ENCODE measurements at regions not wholly inside any gene's neighbourhood (a gene's known extent, or its start where the extent isn't known, plus 50 kb on each side); places are given as distances from the start of the nearest gene placed in this dataset.

DNA sequence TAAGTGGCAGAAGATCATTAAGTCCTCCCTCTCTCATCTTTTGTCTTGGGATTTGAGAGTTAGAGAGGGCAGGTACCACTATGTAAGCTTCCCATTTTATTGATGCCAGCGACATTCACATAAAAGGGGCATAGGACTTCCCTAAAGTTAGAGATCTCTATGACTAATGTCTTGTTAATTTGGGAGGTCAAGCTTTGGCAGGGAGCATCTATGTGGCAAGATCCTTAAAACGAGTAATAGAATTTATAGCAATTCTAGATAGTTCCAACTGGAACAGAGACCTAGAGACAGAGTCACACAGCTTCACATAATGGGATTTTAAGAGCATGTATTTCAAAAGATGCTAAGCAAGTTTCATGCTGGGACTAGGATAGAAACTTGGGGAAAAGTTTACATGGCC, 308.0 kb downstream of the MAP2K6 start:
- FAIRE-seq (no peak), ATAC-seq (no peak), DNase-seq (ENCODE audit: extremely low read depth in 1 of 4, low spot score in 3 of 4) (no peak)
- Histone ChIP-seq H3K4me2 (ENCODE audit: insufficient read depth, low read length) (no peak overlapping the region), H3K27ac (ENCODE audit: extremely low read depth, low read depth, low read length) (no peak overlapping the region), H3K36me3 (ENCODE audit: control insufficient read depth, insufficient read depth, low read length) (no peaks in the 10 kb centered on the region), H4K20me1 (replicated peaks; ENCODE audit: control insufficient read depth, insufficient read depth, low read length) (no peaks in the 10 kb centered on the region), H3K9ac (ENCODE audit: insufficient read depth in 1 of 2, low read depth in 2 of 2, low read length in 2 of 2) (no peak overlapping the region), H3K9me3 (replicated peaks; ENCODE audit: control insufficient read depth, insufficient read depth, low read depth, low read length) (no peaks in the 10 kb centered on the region), H3K9me1 (ENCODE audit: control insufficient read depth, insufficient read depth, low read length) (no peaks in the 10 kb centered on the region), H3K4me1 (replicated peaks in 1 of 2; ENCODE audit: control insufficient read depth in 2 of 2, insufficient read depth in 2 of 2, low read length in 2 of 2) (no peaks in the 10 kb centered on the region), H3K79me2 (ENCODE audit: control insufficient read depth, insufficient read depth, low read length) (no peaks in the 10 kb centered on the region), H3K4me3 (no peak overlapping the region), H3K27me3 (ENCODE audit: control insufficient read depth in 2 of 2, insufficient read depth in 2 of 2, low read length in 2 of 2) (no peaks in the 10 kb centered on the region), H2AFZ (ENCODE audit: low read depth, low read length) (no peak overlapping the region)
- 0% methylated on average over 2 of the region's 2 CpGs for WGBS (ENCODE audit: insufficient coverage, low coverage, missing lambda C conversion rate)
- CTCF ChIA-PET (ENCODE audit: low intra/inter-chr PET ratio) = no interaction called here
- POLR2A ChIA-PET = interaction anchor here (0.6 kb wide), 1 partner anchor 744 kb away, joined by 5 read pairs; no protein-coding TSS in a partner anchor
- in situ Hi-C loops (cut with MboI) = no loop called here
- no TSS peak for BruUV-seq (replicated peaks)
- intact Hi-C loops (cut with micrococcal nuclease) = no loop called here
- no peak for TF ChIP-seq ZNF76 (CRISPR knock-in tag; IDR thresholded peaks at IDR 0.05; ENCODE audit: borderline replicate concordance)
- no peak for TF ChIP-seq ZNF780A (CRISPR knock-in tag; IDR thresholded peaks at IDR 0.05)
- TF ChIP-seq, protein P1, sequence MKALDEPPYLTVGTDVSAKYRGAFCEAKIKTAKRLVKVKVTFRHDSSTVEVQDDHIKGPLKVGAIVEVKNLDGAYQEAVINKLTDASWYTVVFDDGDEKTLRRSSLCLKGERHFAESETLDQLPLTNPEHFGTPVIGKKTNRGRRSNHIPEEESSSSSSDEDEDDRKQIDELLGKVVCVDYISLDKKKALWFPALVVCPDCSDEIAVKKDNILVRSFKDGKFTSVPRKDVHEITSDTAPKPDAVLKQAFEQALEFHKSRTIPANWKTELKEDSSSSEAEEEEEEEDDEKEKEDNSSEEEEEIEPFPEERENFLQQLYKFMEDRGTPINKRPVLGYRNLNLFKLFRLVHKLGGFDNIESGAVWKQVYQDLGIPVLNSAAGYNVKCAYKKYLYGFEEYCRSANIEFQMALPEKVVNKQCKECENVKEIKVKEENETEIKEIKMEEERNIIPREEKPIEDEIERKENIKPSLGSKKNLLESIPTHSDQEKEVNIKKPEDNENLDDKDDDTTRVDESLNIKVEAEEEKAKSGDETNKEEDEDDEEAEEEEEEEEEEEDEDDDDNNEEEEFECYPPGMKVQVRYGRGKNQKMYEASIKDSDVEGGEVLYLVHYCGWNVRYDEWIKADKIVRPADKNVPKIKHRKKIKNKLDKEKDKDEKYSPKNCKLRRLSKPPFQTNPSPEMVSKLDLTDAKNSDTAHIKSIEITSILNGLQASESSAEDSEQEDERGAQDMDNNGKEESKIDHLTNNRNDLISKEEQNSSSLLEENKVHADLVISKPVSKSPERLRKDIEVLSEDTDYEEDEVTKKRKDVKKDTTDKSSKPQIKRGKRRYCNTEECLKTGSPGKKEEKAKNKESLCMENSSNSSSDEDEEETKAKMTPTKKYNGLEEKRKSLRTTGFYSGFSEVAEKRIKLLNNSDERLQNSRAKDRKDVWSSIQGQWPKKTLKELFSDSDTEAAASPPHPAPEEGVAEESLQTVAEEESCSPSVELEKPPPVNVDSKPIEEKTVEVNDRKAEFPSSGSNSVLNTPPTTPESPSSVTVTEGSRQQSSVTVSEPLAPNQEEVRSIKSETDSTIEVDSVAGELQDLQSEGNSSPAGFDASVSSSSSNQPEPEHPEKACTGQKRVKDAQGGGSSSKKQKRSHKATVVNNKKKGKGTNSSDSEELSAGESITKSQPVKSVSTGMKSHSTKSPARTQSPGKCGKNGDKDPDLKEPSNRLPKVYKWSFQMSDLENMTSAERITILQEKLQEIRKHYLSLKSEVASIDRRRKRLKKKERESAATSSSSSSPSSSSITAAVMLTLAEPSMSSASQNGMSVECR (CRISPR knock-in tag; IDR thresholded peaks at IDR 0.05) = no peak
- TF ChIP-seq ELF4 (CRISPR knock-in tag; IDR thresholded peaks at IDR 0.05) = no peak
- TF ChIP-seq CREB1 (IDR thresholded peaks at IDR 0.05) = no peak
- no peak for TF ChIP-seq CREB1 (CRISPR knock-in tag; IDR thresholded peaks at IDR 0.05)
- TF ChIP-seq PRMT5 (CRISPR knock-in tag; IDR thresholded peaks at IDR 0.05) = no peak
- TF ChIP-seq ILF3 (IDR thresholded peaks at IDR 0.05; ENCODE audit: borderline replicate concordance) = no peak
- no peak for TF ChIP-seq ZFP1 (CRISPR knock-in tag; IDR thresholded peaks at IDR 0.05)
- TF ChIP-seq, protein P2, sequence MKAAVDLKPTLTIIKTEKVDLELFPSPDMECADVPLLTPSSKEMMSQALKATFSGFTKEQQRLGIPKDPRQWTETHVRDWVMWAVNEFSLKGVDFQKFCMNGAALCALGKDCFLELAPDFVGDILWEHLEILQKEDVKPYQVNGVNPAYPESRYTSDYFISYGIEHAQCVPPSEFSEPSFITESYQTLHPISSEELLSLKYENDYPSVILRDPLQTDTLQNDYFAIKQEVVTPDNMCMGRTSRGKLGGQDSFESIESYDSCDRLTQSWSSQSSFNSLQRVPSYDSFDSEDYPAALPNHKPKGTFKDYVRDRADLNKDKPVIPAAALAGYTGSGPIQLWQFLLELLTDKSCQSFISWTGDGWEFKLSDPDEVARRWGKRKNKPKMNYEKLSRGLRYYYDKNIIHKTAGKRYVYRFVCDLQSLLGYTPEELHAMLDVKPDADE (conservative IDR thresholded peaks at IDR 0.05; ENCODE audit: control insufficient read depth, low read depth, low read length) = no peak
- TF ChIP-seq SRSF1 (IDR thresholded peaks at IDR 0.05; ENCODE audit: low read depth, low read length) = no peak
- TF ChIP-seq PRPF4 (IDR thresholded peaks at IDR 0.05; ENCODE audit: insufficient read depth, low read depth, low read length, poor library complexity, severe bottlenecking) = no peak
- TF ChIP-seq CSDE1 (IDR thresholded peaks at IDR 0.05) = no peak
- TF ChIP-seq, protein P3, sequence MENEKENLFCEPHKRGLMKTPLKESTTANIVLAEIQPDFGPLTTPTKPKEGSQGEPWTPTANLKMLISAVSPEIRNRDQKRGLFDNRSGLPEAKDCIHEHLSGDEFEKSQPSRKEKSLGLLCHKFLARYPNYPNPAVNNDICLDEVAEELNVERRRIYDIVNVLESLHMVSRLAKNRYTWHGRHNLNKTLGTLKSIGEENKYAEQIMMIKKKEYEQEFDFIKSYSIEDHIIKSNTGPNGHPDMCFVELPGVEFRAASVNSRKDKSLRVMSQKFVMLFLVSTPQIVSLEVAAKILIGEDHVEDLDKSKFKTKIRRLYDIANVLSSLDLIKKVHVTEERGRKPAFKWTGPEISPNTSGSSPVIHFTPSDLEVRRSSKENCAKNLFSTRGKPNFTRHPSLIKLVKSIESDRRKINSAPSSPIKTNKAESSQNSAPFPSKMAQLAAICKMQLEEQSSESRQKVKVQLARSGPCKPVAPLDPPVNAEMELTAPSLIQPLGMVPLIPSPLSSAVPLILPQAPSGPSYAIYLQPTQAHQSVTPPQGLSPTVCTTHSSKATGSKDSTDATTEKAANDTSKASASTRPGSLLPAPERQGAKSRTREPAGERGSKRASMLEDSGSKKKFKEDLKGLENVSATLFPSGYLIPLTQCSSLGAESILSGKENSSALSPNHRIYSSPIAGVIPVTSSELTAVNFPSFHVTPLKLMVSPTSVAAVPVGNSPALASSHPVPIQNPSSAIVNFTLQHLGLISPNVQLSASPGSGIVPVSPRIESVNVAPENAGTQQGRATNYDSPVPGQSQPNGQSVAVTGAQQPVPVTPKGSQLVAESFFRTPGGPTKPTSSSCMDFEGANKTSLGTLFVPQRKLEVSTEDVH (IDR thresholded peaks at IDR 0.05; ENCODE audit: low read depth, partially characterized antibody) = no peak
- TF ChIP-seq TRIM24 (IDR thresholded peaks at IDR 0.05) = no peak
- no peak for TF ChIP-seq NR3C1 (CRISPR knock-in tag; IDR thresholded peaks at IDR 0.05)
- TF ChIP-seq NEUROD1 (IDR thresholded peaks at IDR 0.05; ENCODE audit: borderline replicate concordance, low read depth, low read length, partially characterized antibody) = no peak

Data from K562 (cell line).